ENCODE measurements at regions not wholly inside any gene's neighbourhood (a gene's known extent, or its start where the extent isn't known, plus 50 kb on each side); places are given as distances from the start of the nearest gene placed in this dataset.
"Not testable (repeated sequence)": the region's sequence is repeated elsewhere in the genome, so short reads cannot be mapped to it uniquely, and the experiment has no call there.

- DNase-seq (no peak), ATAC-seq (no peak)
Measured at GRCh38 chr2:191476901-191477300, 201.0 kb upstream of the NABP1 start.

DNA sequence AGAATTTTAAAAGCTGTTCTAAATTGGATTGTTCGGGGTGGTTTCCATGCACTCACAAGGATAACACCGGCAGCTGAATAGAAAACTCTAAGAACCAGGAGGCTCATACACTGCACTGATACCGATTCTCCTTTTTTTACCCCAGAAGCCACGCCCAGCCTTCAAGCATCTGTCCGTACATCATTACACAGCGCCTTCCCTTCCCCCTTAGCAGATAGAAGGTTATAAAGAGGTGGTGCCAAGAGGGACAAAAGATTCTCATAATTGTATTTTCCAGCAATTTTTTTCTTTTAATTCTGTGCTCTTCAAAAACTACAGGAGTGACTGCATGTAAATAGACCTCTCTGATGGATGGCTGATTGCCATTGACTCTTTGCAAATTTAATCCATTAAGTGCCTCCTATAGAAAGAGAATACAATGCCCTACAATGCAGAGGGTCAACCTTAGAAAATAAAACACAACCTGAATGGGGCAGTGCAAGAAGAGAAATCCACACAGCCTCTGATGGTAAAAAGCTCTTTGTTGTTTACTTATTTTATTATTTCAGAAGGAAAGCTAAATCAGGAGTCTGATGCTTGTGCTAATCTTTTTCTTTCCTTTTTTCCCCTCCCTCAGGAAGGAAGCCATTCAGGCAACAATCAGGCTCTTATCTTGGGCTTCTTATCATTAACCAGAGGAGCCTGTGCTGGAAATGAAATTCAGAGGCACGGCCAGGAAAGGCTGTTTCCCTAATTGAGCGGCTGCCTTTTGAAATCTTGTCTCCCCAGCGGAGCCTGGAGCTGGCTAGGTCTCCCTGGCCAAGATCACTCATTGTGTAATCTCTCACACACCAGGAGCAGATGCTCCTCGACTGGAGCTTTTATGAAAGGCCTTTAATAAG lies 198.9 kb upstream of the NABP1 start:
- no peak for DNase-seq
- ATAC-seq = no peak

DNA sequence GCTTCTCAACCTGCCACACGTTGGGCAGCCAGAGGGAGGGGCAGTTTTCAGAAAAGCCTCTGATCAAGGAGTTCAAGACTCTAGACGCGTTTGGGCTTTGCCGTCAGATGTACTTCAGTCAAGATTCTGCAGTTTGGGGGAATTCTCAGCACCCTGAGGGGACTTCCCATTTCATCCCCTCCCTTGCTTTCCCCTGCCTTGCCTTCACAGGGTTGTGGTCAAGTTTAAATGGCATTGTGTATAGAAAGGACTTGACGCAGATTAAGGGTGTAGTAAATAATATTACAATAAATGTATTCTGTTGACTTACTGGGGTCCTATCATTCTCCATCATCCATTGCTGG lies 198.3 kb upstream of the NABP1 start:
- ATAC-seq (no peak), DNase-seq (no peak)

GRCh38 chr2:191481305-191482070 lies 196.4 kb upstream of the NABP1 start:
- DNase-seq (no peak), ATAC-seq (no peak)

DNA sequence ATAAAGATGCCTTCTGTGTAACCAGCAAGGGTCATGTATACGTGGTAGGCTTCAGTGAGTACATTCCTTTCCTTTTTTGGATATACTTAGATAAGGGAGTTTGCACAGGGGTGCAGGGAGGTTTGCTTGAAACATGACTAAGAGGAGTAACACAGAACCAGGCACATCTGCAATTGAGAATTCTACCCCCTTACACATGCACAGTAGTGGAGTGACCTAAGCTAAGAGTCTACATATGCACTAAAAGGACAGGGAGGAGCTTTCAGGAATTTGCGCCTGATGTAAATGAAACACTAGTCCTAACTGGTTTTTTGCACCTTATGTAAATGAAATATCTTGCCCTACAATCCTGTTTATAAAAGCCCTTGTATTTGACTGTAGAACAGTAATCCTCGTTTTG lies 194.8 kb upstream of the NABP1 start:
- no peak for ATAC-seq

DNA sequence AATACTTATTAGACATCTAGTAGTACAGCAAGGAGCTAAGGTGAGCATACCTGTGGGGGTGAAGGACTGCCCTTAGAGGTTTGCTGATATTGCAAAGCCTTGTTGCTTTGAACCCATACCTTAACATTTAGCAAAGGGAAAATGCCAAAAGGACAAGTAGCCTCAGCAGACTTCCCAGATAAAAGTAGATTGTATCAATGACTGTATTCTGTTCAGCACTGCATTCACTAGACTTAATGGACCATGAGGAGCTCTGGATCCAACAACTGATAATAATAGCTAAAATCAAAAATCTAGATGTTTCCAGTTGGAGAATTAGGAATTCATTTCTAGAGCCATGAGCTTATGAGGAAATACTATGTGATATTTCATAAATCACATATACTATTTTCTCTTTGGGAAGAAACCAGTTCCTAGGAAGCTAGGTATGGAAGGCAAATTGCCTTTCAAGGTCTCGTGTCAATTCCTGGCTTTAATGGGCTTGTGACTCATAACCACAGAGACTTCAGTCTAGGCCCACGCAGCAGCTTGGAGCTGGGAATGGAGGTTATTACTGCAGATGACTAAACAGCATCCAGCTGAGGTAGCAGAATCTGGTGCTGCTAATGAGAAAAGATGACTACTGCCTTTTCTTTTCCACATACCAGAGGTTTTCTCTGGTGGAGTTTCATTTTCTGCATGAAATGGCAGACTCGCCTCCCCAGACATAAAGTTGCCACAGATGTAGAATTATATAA lies 191.2 kb upstream of the NABP1 start:
- DNase-seq (no peak), ATAC-seq (peak; percentile 46)

More for the DNA sequence above, 194.8 kb upstream of the NABP1 start:
- DNase-seq = no peak

GRCh38 chr2:191488135-191488534 lies 189.8 kb upstream of the NABP1 start:
- no peak for ATAC-seq
- no peak for DNase-seq

DNA sequence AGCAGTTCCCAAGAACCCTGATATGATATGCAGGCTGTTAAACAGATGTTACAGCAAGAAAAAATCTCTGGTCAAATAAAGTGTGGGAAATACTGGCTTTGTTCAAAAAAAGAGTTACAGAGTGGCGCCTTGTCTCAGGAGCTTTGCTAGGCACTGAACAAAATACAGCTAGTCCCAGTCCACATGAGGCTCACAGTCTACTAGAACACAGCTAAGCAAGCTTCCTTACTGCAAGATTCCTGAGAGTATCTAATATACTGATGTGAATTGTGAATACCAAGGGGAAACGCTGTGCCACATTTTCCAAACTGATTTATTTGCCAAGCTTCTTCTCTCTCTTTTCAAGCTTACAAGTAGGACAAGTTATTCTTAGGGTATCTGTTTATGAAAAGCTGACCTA lies 188.8 kb upstream of the NABP1 start:
- ATAC-seq = no peak
- DNase-seq = no peak

- no peak for DNase-seq
- no peak for ATAC-seq
Measured at GRCh38 chr2:191496838-191497237, 181.1 kb upstream of the NABP1 start.

- ATAC-seq (no peak), DNase-seq (no peak)
Measured at GRCh38 chr2:191497822-191498221, 180.1 kb upstream of the NABP1 start.

DNA sequence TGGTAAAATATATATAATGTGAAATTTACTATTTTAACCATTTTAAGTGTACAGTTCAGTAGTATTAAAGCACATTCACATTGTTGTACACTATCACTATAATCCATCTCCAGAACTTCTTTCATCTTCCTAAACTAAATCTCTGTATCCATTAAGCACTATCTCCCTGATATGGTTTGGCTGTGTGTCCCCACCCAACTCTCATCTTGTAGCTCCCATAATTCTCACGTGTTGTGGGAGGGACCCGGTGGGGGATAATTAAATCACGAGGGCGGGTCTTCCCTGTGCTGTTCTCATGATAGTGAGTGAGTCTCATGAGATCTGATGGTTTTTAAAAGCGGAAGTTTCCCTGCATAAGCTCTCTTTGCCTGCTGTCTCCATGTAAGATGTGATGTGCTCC lies 178.9 kb upstream of the NABP1 start:
- ATAC-seq = no peak

GRCh38 chr2:191499874-191500565 lies 177.9 kb upstream of the NABP1 start:
- ATAC-seq = no peak

More for the DNA sequence above, 178.9 kb upstream of the NABP1 start:
- no peak for DNase-seq

GRCh38 chr2:191500566-191500883 lies 177.4 kb upstream of the NABP1 start:
- DNase-seq = no peak

More at GRCh38 chr2:191499874-191500565, 177.9 kb upstream of the NABP1 start:
- no peak for DNase-seq

DNA sequence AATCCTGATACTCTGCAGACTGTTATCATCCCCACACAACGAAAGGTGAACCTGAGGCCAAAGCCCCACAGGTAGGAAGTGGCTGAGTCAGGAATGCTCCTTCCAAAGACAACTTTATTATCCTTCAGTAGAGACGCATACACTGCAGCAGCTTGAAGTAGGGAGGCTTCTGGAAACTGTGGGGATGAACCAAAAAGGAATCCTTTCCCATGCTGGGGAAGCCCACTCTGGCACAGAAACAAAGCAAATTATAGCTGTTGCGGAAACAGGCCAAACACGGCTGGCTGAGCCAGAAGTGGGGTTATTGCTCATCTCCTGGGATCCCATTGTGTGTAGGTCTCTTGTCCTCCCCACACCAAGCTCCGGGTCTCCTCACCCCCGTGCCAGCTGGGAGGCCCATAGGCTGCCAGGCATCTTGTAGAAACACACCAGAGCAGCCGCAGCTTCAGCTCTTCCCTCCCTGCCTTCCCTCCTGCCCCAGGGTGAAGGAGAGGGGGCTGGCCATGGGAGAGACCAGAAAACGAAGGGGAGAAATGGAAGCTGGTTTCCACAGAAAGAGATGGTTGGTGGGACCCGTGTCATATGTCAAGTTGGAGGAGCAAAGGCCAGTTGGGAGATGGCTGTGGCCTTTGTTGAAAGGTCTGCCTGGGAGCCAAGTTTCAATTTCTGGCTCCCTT lies 176.9 kb upstream of the NABP1 start:
- ATAC-seq (no peak), DNase-seq (no peak)

More at GRCh38 chr2:191500566-191500883, 177.4 kb upstream of the NABP1 start:
- ATAC-seq = no peak

GRCh38 chr2:191501561-191502168 lies 176.3 kb upstream of the NABP1 start:
- no peak for ATAC-seq
- no peak for DNase-seq

DNA sequence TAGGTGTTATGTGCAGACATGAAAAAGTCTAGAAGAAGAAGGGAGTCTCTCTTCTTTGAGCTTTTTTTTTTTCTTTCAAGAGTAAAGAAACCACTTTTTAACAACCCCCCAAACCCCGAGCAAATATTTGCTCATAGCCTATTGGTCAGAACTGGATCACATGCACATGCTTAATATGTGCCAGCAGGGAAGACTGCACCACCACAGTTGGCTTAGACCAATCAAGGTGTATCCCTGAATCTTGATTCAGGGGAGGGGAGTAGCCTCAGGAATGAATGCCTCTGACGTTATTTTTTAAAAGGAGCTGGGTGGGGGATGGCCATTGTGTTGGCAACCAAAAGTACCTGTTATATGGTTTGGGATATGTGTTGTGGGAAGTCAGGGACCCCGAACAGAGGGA lies 171.4 kb upstream of the NABP1 start:
- ATAC-seq (no peak), DNase-seq (no peak)

DNA sequence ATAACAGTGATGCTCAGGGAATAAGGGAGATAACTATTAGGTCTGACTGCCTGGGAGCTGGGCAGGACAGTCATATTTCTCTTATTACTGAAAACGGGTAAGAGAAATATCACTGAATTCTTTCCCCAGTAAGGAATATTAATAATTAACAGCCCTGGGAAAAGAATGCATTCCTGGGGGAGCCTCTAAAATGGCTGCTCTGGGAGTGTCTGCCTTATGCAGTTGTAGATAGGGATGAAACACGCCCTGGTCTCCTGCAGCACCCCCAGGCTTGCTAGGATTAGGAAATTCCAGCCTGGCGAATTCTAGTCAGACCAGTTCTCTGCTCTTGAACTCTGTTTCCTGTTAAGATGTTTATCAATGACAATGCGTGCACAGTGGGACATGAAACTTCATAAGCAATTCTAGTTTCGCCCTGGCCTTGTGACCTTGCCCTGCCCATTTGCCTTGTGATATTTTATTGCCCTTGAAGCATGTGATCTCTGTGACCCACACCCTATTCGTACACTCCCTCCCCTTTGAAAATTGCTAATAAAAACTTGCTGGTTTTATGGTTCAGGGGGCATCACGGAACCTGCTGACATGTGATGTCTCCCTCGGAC lies 170.6 kb upstream of the NABP1 start:
- ATAC-seq, DNase-seq: not testable (repeated sequence)

DNA sequence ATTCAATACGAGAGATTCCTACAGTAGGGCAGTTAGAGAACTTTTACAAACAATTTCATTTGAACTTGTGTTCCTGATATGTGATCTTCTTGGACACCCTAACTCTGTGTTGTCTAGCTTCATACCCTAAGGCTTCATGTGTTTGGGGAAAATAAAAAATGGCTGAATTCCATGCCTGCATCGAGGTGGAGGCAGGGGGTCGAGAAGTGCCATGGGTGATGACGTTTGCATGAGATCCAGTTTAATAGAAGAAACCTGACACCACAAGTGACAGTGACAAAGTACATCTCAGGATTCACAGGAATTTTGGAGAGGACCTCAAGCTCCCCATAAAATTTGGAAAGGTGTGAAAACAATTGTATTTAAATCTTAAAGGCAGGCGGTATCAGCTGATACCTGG lies 169.2 kb upstream of the NABP1 start:
- no peak for DNase-seq
- no peak for ATAC-seq

DNA sequence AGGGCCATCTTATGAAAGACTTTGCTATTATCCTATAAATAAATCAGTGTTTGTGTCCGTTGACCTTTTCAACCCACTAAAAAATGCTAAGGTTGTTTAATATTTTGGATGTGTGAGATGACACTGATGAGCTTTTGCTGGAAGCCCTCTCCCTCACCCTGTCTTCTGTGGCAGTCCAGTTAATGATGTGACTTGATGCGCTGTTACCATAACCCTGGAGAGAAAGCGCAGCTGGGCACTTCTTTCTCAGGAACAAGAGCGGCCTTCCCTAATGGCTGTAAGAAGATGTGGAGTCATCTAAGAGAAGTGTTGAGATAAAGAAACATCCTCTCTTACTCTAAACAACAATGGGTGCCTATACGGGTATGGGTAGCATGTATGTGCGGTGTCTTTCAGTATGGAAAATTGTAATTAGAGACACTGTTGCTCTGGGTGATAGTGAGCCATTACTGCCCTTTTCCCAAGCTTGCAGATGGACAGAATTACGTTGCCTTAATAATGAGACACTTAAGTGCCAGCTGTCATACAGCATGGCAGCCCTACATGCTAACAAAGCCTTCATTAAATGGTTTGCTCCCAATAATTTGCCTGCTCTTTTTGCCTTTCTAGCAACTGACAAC lies 165.6 kb upstream of the NABP1 start:
- no peak for ATAC-seq

DNA sequence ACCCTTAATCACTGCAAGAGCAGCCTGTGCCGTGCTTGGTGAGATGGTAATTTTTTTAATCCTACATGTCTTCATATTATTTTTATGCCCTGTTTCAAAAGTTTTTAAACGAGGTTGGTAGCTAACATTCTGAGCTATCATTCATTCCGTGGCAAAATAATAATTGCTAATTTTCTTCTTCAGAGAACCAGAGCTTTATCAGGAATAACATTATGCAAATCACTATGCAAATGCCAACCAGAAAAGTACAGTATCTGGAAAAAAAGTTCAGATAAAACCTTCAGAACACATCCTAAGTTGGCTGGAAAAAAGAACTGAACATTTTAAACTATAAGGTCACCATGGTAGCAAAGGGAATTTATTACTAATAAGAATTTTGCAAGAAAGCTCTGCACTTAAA lies 165.1 kb upstream of the NABP1 start:
- DNase-seq (no peak), ATAC-seq (no peak)

More for the DNA sequence above, 165.6 kb upstream of the NABP1 start:
- DNase-seq = no peak
